GM18861 (cell line): ENCODE measurements at regions not wholly inside any gene's neighbourhood (a gene's known extent, or its start where the extent isn't known, plus 50 kb on each side); places are given as distances from the start of the nearest gene placed in this dataset.

Experiments
- ATAC-seq: cut with Tn5 transposase; IDR thresholded peaks from one replicate; pipeline ENCODE4 v1.9.1; 2021; ENCODE audit not compliant: unreplicated experiment

GRCh38 chr2:2851806-2852777 is 521.0 kb upstream of the MYT1L start:
- no peak for ATAC-seq

GRCh38 chr2:2851316-2851715 is 520.2 kb upstream of the MYT1L start:
- no peak for ATAC-seq

GRCh38 chr2:2850859-2851258 is 519.8 kb upstream of the MYT1L start:
- no peak for ATAC-seq

GRCh38 chr2:2850218-2850755 is 519.2 kb upstream of the MYT1L start:
- ATAC-seq, result no peak

GRCh38 chr2:2849464-2850217 is 518.6 kb upstream of the MYT1L start:
- ATAC-seq, result no peak

GRCh38 chr2:2848621-2849333 is 517.7 kb upstream of the MYT1L start:
- ATAC-seq, result no peak

GRCh38 chr2:2848198-2848597 is 517.1 kb upstream of the MYT1L start:
- ATAC-seq, result no peak

- no peak for ATAC-seq
Measured at GRCh38 chr2:2847209-2847676, 516.2 kb upstream of the MYT1L start.

GRCh38 chr2:2846332-2847208 is 515.5 kb upstream of the MYT1L start:
- ATAC-seq, result no peak

GRCh38 chr2:2845806-2846315 is 514.8 kb upstream of the MYT1L start:
- no peak for ATAC-seq

- ATAC-seq, result no peak
Measured at GRCh38 chr2:2845267-2845666, 514.2 kb upstream of the MYT1L start.

- ATAC-seq, result no peak
Measured at GRCh38 chr2:2843969-2844548, 513.0 kb upstream of the MYT1L start.

- ATAC-seq, result no peak
Measured at GRCh38 chr2:2842466-2842865, 511.4 kb upstream of the MYT1L start.

- ATAC-seq, result no peak
Measured at GRCh38 chr2:2840681-2841300, 509.7 kb upstream of the MYT1L start.

GRCh38 chr2:2839782-2840531 is 508.9 kb upstream of the MYT1L start:
- no peak for ATAC-seq

GRCh38 chr2:2839393-2839781 is 508.3 kb upstream of the MYT1L start:
- ATAC-seq, result no peak

- ATAC-seq, result no peak
Measured at GRCh38 chr2:2838548-2838845, 507.4 kb upstream of the MYT1L start.

- no peak for ATAC-seq
Measured at GRCh38 chr2:2837746-2838547, 506.9 kb upstream of the MYT1L start.
